Thyroid gland (tissue), 4 donors: ENCODE measurements at regions not wholly inside any gene's neighbourhood (a gene's known extent, or its start where the extent isn't known, plus 50 kb on each side); places are given as distances from the start of the nearest gene placed in this dataset.

ENCODE experiments used
- DNase-seq, 2 donors: peaks; one replicate each; pipeline ENCODE4 v3.0.0-alpha.2; 2019
- H3K27ac ChIP-seq, 3 donors: fragments of 200-600 bp; sonication (generic); 1 replicate in 2 of 3; 2 replicates in 1 of 3; pipeline ENCODE4 v1.5.1; 2016 to 2019; ENCODE audit warnings: mild to moderate bottlenecking in 1 of 3, moderate library complexity in 1 of 3
- H3K27me3 ChIP-seq: fragments of 200-600 bp; sonication (generic); one replicate; pipeline ENCODE4 v1.5.1; 2019
- H3K36me3 ChIP-seq, 2 donors: fragments of 200-600 bp; sonication (generic); one replicate each; pipeline ENCODE4 v1.5.1; 2016 to 2019
- H3K4me1 ChIP-seq, 2 donors: fragments of 200-600 bp; sonication (generic); one replicate each; pipeline ENCODE4 v1.5.1; 2017 to 2019
- H3K4me3 ChIP-seq, 3 donors: fragments of 200-600 bp; sonication (generic); replicated peaks in 1 of 3; 1 replicate in 2 of 3; 2 replicates in 1 of 3; pipeline ENCODE4 v1.5.1; 2016; ENCODE audit warnings: mild to moderate bottlenecking in 1 of 3
- H3K9me3 ChIP-seq: fragments of 200-600 bp; sonication (generic); one replicate; pipeline ENCODE4 v1.5.1; 2017
- POLR2A ChIP-seq, 2 donors: fragments of 450-650 bp; IDR thresholded peaks; one replicate each; pipeline ENCODE4 v1.6.1; 2017; ENCODE audit warnings: antibody characterized with exemption in 2 of 2, mild to moderate bottlenecking in 2 of 2, moderate library complexity in 1 of 2
- WGBS, 2 donors: methylation state at CpG; one replicate each; pipeline ENCODE4 v1.1.5; 2017; 5-methylcytosine and 5-hydroxymethylcytosine counted together
- intact Hi-C: fragments of 100-400 bp; cut with DNase I; formaldehyde crosslinking; loops from one replicate; pipeline ENCODE4 v1.15.1; 2023
- TF ChIP-seq, protein P1 (sequence below), 6 experiments: fragments of 200-600 bp in 3 of 6; fragments of 450-650 bp in 3 of 6; sonication (generic) in 3 of 6; IDR thresholded peaks; one replicate each; pipeline ENCODE4 v1.5.1; 2016 to 2019; ENCODE audit warnings: antibody characterized with exemption in 6 of 6, mild to moderate bottlenecking in 2 of 6, inconsistent platforms in 1 of 6, moderate library complexity in 1 of 6

DNA sequence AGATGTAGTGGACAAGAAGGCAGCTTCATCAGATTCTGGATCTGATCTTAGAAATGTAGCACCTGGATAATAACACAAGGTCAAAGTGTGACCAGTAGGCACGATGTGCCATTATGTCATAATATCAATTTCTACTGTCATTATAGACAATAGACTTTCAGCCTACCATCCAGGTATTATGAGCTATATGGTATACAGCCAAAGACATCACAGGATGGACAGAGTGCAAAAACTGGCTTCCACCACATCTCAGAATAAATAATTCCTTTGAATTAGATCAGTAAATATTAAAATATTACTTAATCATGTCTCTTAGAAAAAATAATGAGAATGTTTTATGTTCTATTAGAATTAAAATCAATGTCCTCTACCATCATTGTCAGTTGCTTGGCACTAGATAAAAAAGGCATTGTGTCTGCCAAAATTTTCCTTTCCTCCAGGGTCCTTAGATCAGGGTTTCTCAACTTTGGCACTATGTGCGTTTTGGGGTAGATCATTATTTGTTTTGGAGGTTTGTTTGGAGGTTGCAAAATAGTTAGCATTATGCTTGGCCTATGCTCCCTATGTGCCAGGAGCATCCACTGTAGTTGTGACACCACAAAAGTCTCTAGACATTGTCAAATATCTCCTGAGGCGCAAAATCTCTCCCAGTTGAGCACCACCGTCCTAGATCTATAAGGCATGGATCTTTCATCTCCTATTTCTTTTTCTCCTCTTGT, 86.7 kb upstream of the NRIP1 start:
- no peak overlapping the region for H3K27ac ChIP-seq
- H3K9me3 ChIP-seq = no peaks in the 10 kb centered on the region
- TF ChIP-seq POLR2A (IDR thresholded peaks at IDR 0.05) = no peak
- TF ChIP-seq, protein P1, sequence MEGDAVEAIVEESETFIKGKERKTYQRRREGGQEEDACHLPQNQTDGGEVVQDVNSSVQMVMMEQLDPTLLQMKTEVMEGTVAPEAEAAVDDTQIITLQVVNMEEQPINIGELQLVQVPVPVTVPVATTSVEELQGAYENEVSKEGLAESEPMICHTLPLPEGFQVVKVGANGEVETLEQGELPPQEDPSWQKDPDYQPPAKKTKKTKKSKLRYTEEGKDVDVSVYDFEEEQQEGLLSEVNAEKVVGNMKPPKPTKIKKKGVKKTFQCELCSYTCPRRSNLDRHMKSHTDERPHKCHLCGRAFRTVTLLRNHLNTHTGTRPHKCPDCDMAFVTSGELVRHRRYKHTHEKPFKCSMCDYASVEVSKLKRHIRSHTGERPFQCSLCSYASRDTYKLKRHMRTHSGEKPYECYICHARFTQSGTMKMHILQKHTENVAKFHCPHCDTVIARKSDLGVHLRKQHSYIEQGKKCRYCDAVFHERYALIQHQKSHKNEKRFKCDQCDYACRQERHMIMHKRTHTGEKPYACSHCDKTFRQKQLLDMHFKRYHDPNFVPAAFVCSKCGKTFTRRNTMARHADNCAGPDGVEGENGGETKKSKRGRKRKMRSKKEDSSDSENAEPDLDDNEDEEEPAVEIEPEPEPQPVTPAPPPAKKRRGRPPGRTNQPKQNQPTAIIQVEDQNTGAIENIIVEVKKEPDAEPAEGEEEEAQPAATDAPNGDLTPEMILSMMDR (IDR thresholded peaks at IDR 0.05) = no peak
- H3K4me3 ChIP-seq = no peak overlapping the region
- no peaks in the 10 kb centered on the region for H3K4me1 ChIP-seq
- no peaks in the 10 kb centered on the region for H3K27me3 ChIP-seq
- no peaks in the 10 kb centered on the region for H3K36me3 ChIP-seq
- 80 to 91% methylated on average over 4 of the region's 4 CpGs for WGBS, 2 donors
- intact Hi-C loops = no loop called here
- DNase-seq = no peak

DNA sequence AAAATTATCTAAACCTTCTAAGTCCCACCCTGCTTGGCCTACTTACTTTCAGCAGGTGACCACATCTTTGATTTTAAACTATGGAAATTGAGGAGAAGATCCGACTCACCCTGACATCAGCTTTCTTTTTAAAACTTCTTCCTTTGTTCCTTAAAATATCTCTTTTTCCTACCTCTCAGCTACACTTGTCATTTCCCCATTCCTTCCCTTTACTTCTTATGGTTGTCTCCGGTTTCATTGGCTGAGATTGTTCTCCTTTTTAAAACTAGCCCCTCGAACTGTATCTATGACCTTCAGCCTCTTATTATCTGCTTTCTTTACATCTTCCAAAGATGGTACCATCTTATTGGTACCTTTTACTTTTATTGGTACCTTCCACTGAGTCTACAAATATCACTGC, 87.8 kb upstream of the NRIP1 start:
- intact Hi-C loops = no loop called here
- H3K4me1 ChIP-seq = no peaks in the 10 kb centered on the region
- H3K9me3 ChIP-seq = no peaks in the 10 kb centered on the region
- WGBS, 2 donors = 82% methylated on average over 3 of the region's 3 CpGs
- DNase-seq = no peak
- H3K36me3 ChIP-seq = no peaks in the 10 kb centered on the region
- no peaks in the 10 kb centered on the region for H3K27me3 ChIP-seq
- no peak for TF ChIP-seq POLR2A (IDR thresholded peaks at IDR 0.05)
- TF ChIP-seq, protein P1 (IDR thresholded peaks at IDR 0.05) = no peak
- no peak overlapping the region for H3K27ac ChIP-seq
- no peak overlapping the region for H3K4me3 ChIP-seq

DNA sequence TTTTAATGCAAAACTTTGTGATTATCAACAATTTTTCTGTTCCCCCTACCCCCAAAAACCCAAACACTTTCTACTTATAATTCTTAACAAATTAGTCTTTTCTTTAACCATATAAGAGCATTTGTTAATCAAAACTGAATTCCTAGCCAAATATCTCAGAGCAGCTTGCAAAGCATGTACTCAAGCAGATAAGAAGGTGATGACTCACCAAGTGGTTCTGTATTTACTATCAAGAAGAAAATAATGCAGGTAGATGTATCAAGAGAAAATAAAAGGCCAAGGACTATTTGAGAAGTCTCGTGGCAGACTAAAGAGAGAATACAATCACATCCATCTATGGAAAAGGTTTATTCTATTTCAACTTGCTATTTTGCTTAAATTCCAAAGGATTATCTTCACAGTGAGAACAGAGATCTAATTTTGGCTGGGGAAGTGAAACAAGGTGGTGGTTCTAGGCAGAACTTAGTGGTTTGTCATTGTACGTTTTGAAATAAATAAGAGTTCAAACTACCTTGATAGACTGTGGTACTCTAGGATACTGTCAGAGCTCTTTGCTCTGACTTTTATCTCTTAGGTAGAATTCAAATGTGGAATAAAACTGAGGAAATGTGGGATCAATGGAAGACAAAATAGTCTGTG, 94.7 kb upstream of the NRIP1 start:
- H3K27ac ChIP-seq = no peak overlapping the region
- no peaks in the 10 kb centered on the region for H3K36me3 ChIP-seq
- TF ChIP-seq, protein P1 (IDR thresholded peaks at IDR 0.05) = no peak
- TF ChIP-seq POLR2A (IDR thresholded peaks at IDR 0.05) = no peak
- DNase-seq = no peak
- H3K9me3 ChIP-seq = no peaks in the 10 kb centered on the region
- intact Hi-C loops = no loop called here
- no peaks in the 10 kb centered on the region for H3K4me1 ChIP-seq
- WGBS, 2 donors = 76 to 86% methylated on average over 2 of the region's 2 CpGs
- H3K27me3 ChIP-seq = no peaks in the 10 kb centered on the region
- no peak overlapping the region for H3K4me3 ChIP-seq

GRCh38 chr21:15160136-15160535, 95.3 kb upstream of the NRIP1 start:
- 71 to 84% methylated on average over 1 of the region's 1 CpG for WGBS, 2 donors
- DNase-seq = no peak
- Histone ChIP-seq H3K27me3 (no peaks in the 10 kb centered on the region), H3K4me3 (no peak overlapping the region), H3K9me3 (no peaks in the 10 kb centered on the region), H3K27ac (no peak overlapping the region), H3K4me1 (no peaks in the 10 kb centered on the region), H3K36me3 (no peaks in the 10 kb centered on the region)
- TF ChIP-seq, protein P1 (IDR thresholded peaks at IDR 0.05) = no peak
- TF ChIP-seq POLR2A (IDR thresholded peaks at IDR 0.05) = no peak
- intact Hi-C loops = no loop called here

GRCh38 chr21:15162921-15163320, 98.1 kb upstream of the NRIP1 start:
- WGBS, 2 donors = 92 to 93% methylated on average over 2 of the region's 2 CpGs
- no peak for DNase-seq
- Histone ChIP-seq H3K27ac (no peak overlapping the region), H3K36me3 (no peaks in the 10 kb centered on the region), H3K27me3 (no peaks in the 10 kb centered on the region), H3K4me1 (no peaks in the 10 kb centered on the region), H3K4me3 (no peak overlapping the region), H3K9me3 (no peaks in the 10 kb centered on the region)
- intact Hi-C loops = no loop called here
- TF ChIP-seq, protein P1 (IDR thresholded peaks at IDR 0.05) = no peak
- no peak for TF ChIP-seq POLR2A (IDR thresholded peaks at IDR 0.05)
